Activated CD4-positive, alpha-beta memory T cell treated with anti-CD3 and anti-CD28 coated beads for 36 hours (primary cell): ENCODE measurements at regions not wholly inside any gene's neighbourhood (a gene's known extent, or its start where the extent isn't known, plus 50 kb on each side); places are given as distances from the start of the nearest gene placed in this dataset.

ENCODE experiments used
- CTCF ChIA-PET: fragments of 350-600 bp; sonication (Branson Sonifier 250); formaldehyde crosslinking; loops from one replicate; lab custom pipeline; 2021; ENCODE audit warnings: antibody characterized with exemption, inconsistent platforms; lab: Charles Lee
- POLR2A ChIA-PET: fragments of 350-600 bp; sonication (Branson Sonifier 250); formaldehyde crosslinking; loops from one replicate; lab custom pipeline; 2021; ENCODE audit warnings: antibody characterized with exemption; lab: Charles Lee
- DNase-seq: peaks from one replicate; pipeline ENCODE4 v3.0.0-alpha.2; 2020
- H3K27ac Mint-ChIP-seq: one replicate; pipeline ENCODE4 v1.8.0; 2021; ENCODE audit warnings: mixed read lengths
- H3K27me3 Mint-ChIP-seq: one replicate; pipeline ENCODE4 v1.8.0; 2021; ENCODE audit warnings: mixed read lengths
- H3K36me3 Mint-ChIP-seq: one replicate; pipeline ENCODE4 v1.8.0; 2021; ENCODE audit warnings: mixed read lengths
- H3K4me1 Mint-ChIP-seq: one replicate; pipeline ENCODE4 v1.8.0; 2021; ENCODE audit warnings: low read depth, mixed read lengths
- H3K4me3 Mint-ChIP-seq: one replicate; pipeline ENCODE4 v1.8.0; 2021; ENCODE audit warnings: mild to moderate bottlenecking, mixed read lengths
- H3K9me3 Mint-ChIP-seq: one replicate; pipeline ENCODE4 v1.8.0; 2021; ENCODE audit warnings: mixed read lengths
- intact Hi-C: fragments of 100-400 bp; cut with micrococcal nuclease; formaldehyde crosslinking; loops from one replicate; pipeline ENCODE4 v1.15.1; 2023

- DNase-seq: peak; percentile 67
- Mint-ChIP-seq H3K4me1 (peaks cover 2% of the 10 kb centered on the region), H3K27me3 (no peaks in the 10 kb centered on the region), H3K27ac (no peak overlapping the region), H3K9me3 (no peaks in the 10 kb centered on the region), H3K4me3 (no peak overlapping the region), H3K36me3 (no peaks in the 10 kb centered on the region)
- intact Hi-C loops: loop anchor here (1.0 kb wide), 2 partner anchors 137 to 174 kb away; no protein-coding TSS in a partner anchor
- ChIA-PET CTCF (interaction anchor here (0.6 to 7.9 kb wide), 10 partner anchors 14 to 1948 kb away, joined by 3 to 136 read pairs (median 4); no protein-coding TSS in a partner anchor), POLR2A (no interaction called here)
These were observed 58.0 kb upstream of the CYSLTR2 start for GRCh38 chr13:48595431-48596429.

GRCh38 chr13:48600374-48601364 lies 53.1 kb upstream of the CYSLTR2 start:
- CTCF ChIA-PET: interaction anchor here (0.6 to 1.1 kb wide), 3 partner anchors 168 to 643 kb away, joined by 3 read pairs; no protein-coding TSS in a partner anchor
- Mint-ChIP-seq H3K4me3 (no peak overlapping the region), H3K4me1 (peaks cover 6% of the 10 kb centered on the region), H3K27me3 (no peaks in the 10 kb centered on the region), H3K36me3 (peaks cover 2% of the 10 kb centered on the region), H3K9me3 (peaks cover 2% of the 10 kb centered on the region), H3K27ac (no peak overlapping the region)
- POLR2A ChIA-PET: interaction anchor here (0.6 kb wide), 1 partner anchor 18 kb away, joined by 3 read pairs; no protein-coding TSS in a partner anchor
- intact Hi-C loops: no loop called here
- DNase-seq: no peak

GRCh38 chr13:48602296-48603016 lies 51.3 kb upstream of the CYSLTR2 start:
- no peak overlapping the region for H3K27ac Mint-ChIP-seq
- H3K9me3 Mint-ChIP-seq: peaks cover 13% of the 10 kb centered on the region
- H3K27me3 Mint-ChIP-seq: no peaks in the 10 kb centered on the region
- DNase-seq: no peak
- CTCF ChIA-PET: no interaction called here
- POLR2A ChIA-PET: no interaction called here
- no peak overlapping the region for H3K4me3 Mint-ChIP-seq
- peaks cover 6% of the 10 kb centered on the region for H3K4me1 Mint-ChIP-seq
- peaks cover 2% of the 10 kb centered on the region for H3K36me3 Mint-ChIP-seq
- intact Hi-C loops: no loop called here

- Mint-ChIP-seq H3K36me3 (peaks cover 2% of the 10 kb centered on the region), H3K4me3 (no peak overlapping the region), H3K27ac (no peak overlapping the region), H3K4me1 (peaks cover 6% of the 10 kb centered on the region), H3K27me3 (no peaks in the 10 kb centered on the region), H3K9me3 (peaks cover 14% of the 10 kb centered on the region)
- ChIA-PET POLR2A (no interaction called here), CTCF (no interaction called here)
- intact Hi-C loops: no loop called here
- no peak for DNase-seq
These were observed 50.4 kb upstream of the CYSLTR2 start for GRCh38 chr13:48603375-48603774.
